Activated CD4-positive, alpha-beta T cell treated with anti-CD3 and anti-CD28 coated beads for 48 hours (primary cell): ENCODE measurements at regions not wholly inside any gene's neighbourhood (a gene's known extent, or its start where the extent isn't known, plus 50 kb on each side); places are given as distances from the start of the nearest gene placed in this dataset.

Experiments used
- DNase-seq: peaks from one replicate; pipeline ENCODE4 v3.0.0-alpha.2; 2020

- no peak for DNase-seq
Observed at GRCh38 chr1:87685311-87686135, 356.8 kb downstream of the LMO4 start.

GRCh38 chr1:87686136-87686495 lies 357.4 kb downstream of the LMO4 start:
- DNase-seq = no peak

GRCh38 chr1:87686671-87687070 lies 358.0 kb downstream of the LMO4 start:
- no peak for DNase-seq

GRCh38 chr1:87688136-87688535 lies 359.5 kb downstream of the LMO4 start:
- DNase-seq = no peak

- no peak for DNase-seq
Observed at GRCh38 chr1:87689487-87689886, 360.8 kb downstream of the LMO4 start.

GRCh38 chr1:87696483-87696882 lies 367.8 kb downstream of the LMO4 start:
- DNase-seq = no peak

GRCh38 chr1:87702455-87702854 lies 373.8 kb downstream of the LMO4 start:
- DNase-seq = no peak

- DNase-seq = no peak
Observed at GRCh38 chr1:87705233-87705632, 376.6 kb downstream of the LMO4 start.

GRCh38 chr1:87706203-87706602 lies 377.5 kb downstream of the LMO4 start:
- DNase-seq = no peak

GRCh38 chr1:87706779-87707228 lies 378.1 kb downstream of the LMO4 start:
- no peak for DNase-seq

GRCh38 chr1:87707411-87707810 lies 378.7 kb downstream of the LMO4 start:
- DNase-seq = no peak

GRCh38 chr1:87712261-87713010 lies 383.8 kb downstream of the LMO4 start:
- no peak for DNase-seq

GRCh38 chr1:87714278-87714677 lies 385.6 kb downstream of the LMO4 start:
- no peak for DNase-seq

GRCh38 chr1:87715052-87715451 lies 386.4 kb downstream of the LMO4 start:
- no peak for DNase-seq

GRCh38 chr1:87715471-87715870 lies 386.8 kb downstream of the LMO4 start:
- no peak for DNase-seq

- no peak for DNase-seq
Observed at GRCh38 chr1:87717157-87717670, 388.5 kb downstream of the LMO4 start.

GRCh38 chr1:87718241-87718950 lies 389.7 kb downstream of the LMO4 start:
- no peak for DNase-seq

GRCh38 chr1:87719658-87720057 lies 391.0 kb downstream of the LMO4 start:
- DNase-seq = no peak

GRCh38 chr1:87720561-87720960 lies 391.9 kb downstream of the LMO4 start:
- no peak for DNase-seq

- no peak for DNase-seq
Observed at GRCh38 chr1:87723193-87723592, 394.5 kb downstream of the LMO4 start.

- DNase-seq = no peak
Observed at GRCh38 chr1:87728169-87728568, 399.5 kb downstream of the LMO4 start.

- DNase-seq = no peak
Observed at GRCh38 chr1:87730274-87731216, 401.9 kb downstream of the LMO4 start.
